ENCODE measurements at regions not wholly inside any gene's neighbourhood (a gene's known extent, or its start where the extent isn't known, plus 50 kb on each side); places are given as distances from the start of the nearest gene placed in this dataset.

GRCh38 chr18:77762642-77763041, 513.0 kb downstream of the GALR1 start:
- TF ChIP-seq YY1 (IDR thresholded peaks at IDR 0.05; ENCODE audit: insufficient read depth, insufficient read length) (no peak), ZNF274 (IDR thresholded peaks at IDR 0.05; ENCODE audit: low read depth, low read length) (no peak)
